NCI-H2227 (cell line): ENCODE measurements at regions not wholly inside any gene's neighbourhood (a gene's known extent, or its start where the extent isn't known, plus 50 kb on each side); places are given as distances from the start of the nearest gene placed in this dataset.

Experiments
- DNase-seq: peaks from one replicate; lab custom pipeline; 2025; ENCODE audit not compliant: unreplicated experiment; lab: John Stamatoyannopoulos, UW

GRCh38 chr9:7960320-7961050 lies 160.9 kb upstream of the DMAC1 start:
- DNase-seq = peak; percentile 40

- no peak for DNase-seq
Observed at GRCh38 chr9:7957803-7958202, 158.2 kb upstream of the DMAC1 start.

- DNase-seq = no peak
Observed at GRCh38 chr9:7947577-7947976, 148.0 kb upstream of the DMAC1 start.

- no peak for DNase-seq
Observed at GRCh38 chr9:7946458-7946857, 146.9 kb upstream of the DMAC1 start.

GRCh38 chr9:7944572-7944971 lies 145.0 kb upstream of the DMAC1 start:
- no peak for DNase-seq

GRCh38 chr9:7937761-7938491 lies 138.3 kb upstream of the DMAC1 start:
- no peak for DNase-seq

- no peak for DNase-seq
Observed at GRCh38 chr9:7936996-7937395, 137.4 kb upstream of the DMAC1 start.

- DNase-seq = no peak
Observed at GRCh38 chr9:7936163-7936562, 136.6 kb upstream of the DMAC1 start.

GRCh38 chr9:7935681-7936080 lies 136.1 kb upstream of the DMAC1 start:
- no peak for DNase-seq

- no peak for DNase-seq
Observed at GRCh38 chr9:7932767-7933166, 133.2 kb upstream of the DMAC1 start.

- no peak for DNase-seq
Observed at GRCh38 chr9:7930613-7931012, 131.0 kb upstream of the DMAC1 start.

GRCh38 chr9:7921545-7922197 lies 122.1 kb upstream of the DMAC1 start:
- DNase-seq = no peak

- DNase-seq = no peak
Observed at GRCh38 chr9:7912037-7912535, 112.5 kb upstream of the DMAC1 start.

- no peak for DNase-seq
Observed at GRCh38 chr9:7910426-7911020, 110.9 kb upstream of the DMAC1 start.

- DNase-seq = no peak
Observed at GRCh38 chr9:7909537-7909936, 110.0 kb upstream of the DMAC1 start.

- DNase-seq = no peak
Observed at GRCh38 chr9:7907551-7908337, 108.2 kb upstream of the DMAC1 start.

GRCh38 chr9:7906783-7907550 lies 107.4 kb upstream of the DMAC1 start:
- DNase-seq = no peak

GRCh38 chr9:7901621-7902020 lies 102.0 kb upstream of the DMAC1 start:
- DNase-seq = no peak

GRCh38 chr9:7900541-7900940 lies 101.0 kb upstream of the DMAC1 start:
- no peak for DNase-seq

- no peak for DNase-seq
Observed at GRCh38 chr9:7899753-7900152, 100.2 kb upstream of the DMAC1 start.
